ENCODE measurements at regions not wholly inside any gene's neighbourhood (a gene's known extent, or its start where the extent isn't known, plus 50 kb on each side); places are given as distances from the start of the nearest gene placed in this dataset.
"Not testable (repeated sequence)": the region's sequence is repeated elsewhere in the genome, so short reads cannot be mapped to it uniquely, and the experiment has no call there.

DNA sequence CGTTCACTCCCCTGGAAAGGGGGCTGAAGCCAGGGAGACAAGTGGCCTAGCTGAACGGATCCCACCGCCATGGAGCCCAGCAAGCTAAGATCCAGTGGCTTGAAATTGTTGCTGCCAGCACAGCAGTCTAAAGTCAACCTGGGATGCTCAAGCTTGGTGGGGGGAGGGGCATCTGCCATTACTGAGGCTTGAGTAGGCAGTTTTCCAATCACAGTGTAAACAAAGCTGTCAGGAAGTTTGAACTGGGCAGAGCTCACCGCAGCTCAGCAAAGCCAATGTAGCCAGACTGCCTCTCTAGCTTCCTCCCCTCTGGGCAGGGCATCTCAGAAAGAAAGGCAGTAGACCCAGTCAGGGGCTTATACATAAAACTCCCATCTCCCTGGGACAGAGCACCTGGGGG, 470.0 kb upstream of the DIAPH2 start:
- not testable (repeated sequence) for TF ChIP-seq OSR1 (CRISPR knock-in tag; IDR thresholded peaks at IDR 0.05); PATZ1 (CRISPR knock-in tag; IDR thresholded peaks at IDR 0.05; ENCODE audit: borderline replicate concordance); ZNF565 (CRISPR knock-in tag; conservative IDR thresholded peaks at IDR 0.05; ENCODE audit: low read depth); ZFP30 (CRISPR knock-in tag; IDR thresholded peaks at IDR 0.05)

Data from SK-N-SH treated with all-trans-retinoic acid at 6 μM for 48 hours (cell line).